HEK293T (cell line): ENCODE measurements at regions not wholly inside any gene's neighbourhood (a gene's known extent, or its start where the extent isn't known, plus 50 kb on each side); places are given as distances from the start of the nearest gene placed in this dataset.

ENCODE experiments used
- FOXM1 ChIP-seq: fragments of 450-650 bp; IDR thresholded peaks from 2 replicates; pipeline ENCODE4 v1.6.1; 2017; ENCODE audit warnings: mild to moderate bottlenecking, borderline replicate concordance
- SUZ12 ChIP-seq: fragments of 450-650 bp; IDR thresholded peaks from 2 replicates; pipeline ENCODE4 v1.6.1; 2016; ENCODE audit warnings: mild to moderate bottlenecking

- TF ChIP-seq FOXM1 (no peak), SUZ12 (no peak)
Measured at GRCh38 chr20:24384865-24385264, 84.6 kb upstream of the SYNDIG1 start.
